Gastroesophageal sphincter (tissue), 3 donors: ENCODE measurements at regions not wholly inside any gene's neighbourhood (a gene's known extent, or its start where the extent isn't known, plus 50 kb on each side); places are given as distances from the start of the nearest gene placed in this dataset.

Experiments
- CTCF ChIP-seq, 4 experiments: fragments of 200-600 bp in 2 of 4; fragments of 450-650 bp in 2 of 4; sonication (generic) in 1 of 4; IDR thresholded peaks; one replicate each; pipeline ENCODE4 v1.5.1; 2017 to 2019; ENCODE audit warnings: antibody characterized with exemption in 4 of 4, mild to moderate bottlenecking in 2 of 4, moderate library complexity in 2 of 4
- EP300 ChIP-seq: sonication (generic); formaldehyde crosslinking; IDR thresholded peaks from one replicate; pipeline ENCODE4 v1.6.1; 2017; ENCODE audit warnings: antibody characterized with exemption, mild to moderate bottlenecking
- POLR2A ChIP-seq, 2 donors: fragments of 450-650 bp; IDR thresholded peaks; one replicate each; pipeline ENCODE4 v1.6.1; 2017; ENCODE audit warnings: antibody characterized with exemption in 2 of 2, mild to moderate bottlenecking in 2 of 2, moderate library complexity in 1 of 2
- POLR2AphosphoS5 ChIP-seq: sonication (generic); formaldehyde crosslinking; IDR thresholded peaks from one replicate; pipeline ENCODE4 v1.6.1; 2017; ENCODE audit warnings: antibody characterized with exemption

- TF ChIP-seq CTCF (IDR thresholded peaks at IDR 0.05), result no peak
- TF ChIP-seq POLR2AphosphoS5, result no peak
- no peak for TF ChIP-seq POLR2A (IDR thresholded peaks at IDR 0.05)
- TF ChIP-seq EP300, result no peak
Observed at GRCh38 chr20:51995551-51995951, 193.2 kb upstream of the SALL4 start.
